D721Med (cell line): ENCODE measurements at regions not wholly inside any gene's neighbourhood (a gene's known extent, or its start where the extent isn't known, plus 50 kb on each side); places are given as distances from the start of the nearest gene placed in this dataset.

Experiments used
- DNase-seq: peaks from one replicate; pipeline ENCODE4 v3.0.0; 2011; ENCODE audit warnings: low spot score; ENCODE audit not compliant: insufficient read length
- FAIRE-seq: peaks from 2 replicates; lab custom pipeline; 2011; peaks lifted over from hg19 to GRCh38; lab: Jason Lieb, UNC
- TF ChIP-seq, protein P1 (sequence below): IDR thresholded peaks from 2 replicates; pipeline ENCODE4 v1.5.1; 2012; ENCODE audit warnings: mild to moderate bottlenecking, control low read depth; ENCODE audit not compliant: insufficient read depth; ENCODE audit errors: missing control alignments

DNA sequence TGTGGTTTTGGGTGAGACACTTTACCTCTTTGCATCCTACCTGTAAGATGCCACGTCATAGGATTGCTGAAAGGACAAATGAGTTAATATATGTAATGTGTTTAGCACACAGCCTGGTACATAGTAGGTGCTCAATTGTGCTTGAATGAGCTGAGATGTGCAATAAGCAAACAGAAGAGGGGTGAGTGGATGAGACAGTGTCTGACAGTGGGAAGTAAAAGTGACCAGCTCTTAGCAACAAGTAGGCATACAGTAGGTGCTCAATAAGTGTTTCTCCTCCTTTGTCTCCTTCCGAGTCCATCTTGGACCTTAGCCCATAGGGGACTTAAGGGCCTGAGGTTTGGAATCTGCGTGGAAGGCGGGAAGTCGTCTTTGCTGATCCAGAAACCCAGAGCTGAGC lies 104.7 kb downstream of the CEBPB start:
- DNase-seq = no peak
- no peak for FAIRE-seq
- TF ChIP-seq, protein P1, sequence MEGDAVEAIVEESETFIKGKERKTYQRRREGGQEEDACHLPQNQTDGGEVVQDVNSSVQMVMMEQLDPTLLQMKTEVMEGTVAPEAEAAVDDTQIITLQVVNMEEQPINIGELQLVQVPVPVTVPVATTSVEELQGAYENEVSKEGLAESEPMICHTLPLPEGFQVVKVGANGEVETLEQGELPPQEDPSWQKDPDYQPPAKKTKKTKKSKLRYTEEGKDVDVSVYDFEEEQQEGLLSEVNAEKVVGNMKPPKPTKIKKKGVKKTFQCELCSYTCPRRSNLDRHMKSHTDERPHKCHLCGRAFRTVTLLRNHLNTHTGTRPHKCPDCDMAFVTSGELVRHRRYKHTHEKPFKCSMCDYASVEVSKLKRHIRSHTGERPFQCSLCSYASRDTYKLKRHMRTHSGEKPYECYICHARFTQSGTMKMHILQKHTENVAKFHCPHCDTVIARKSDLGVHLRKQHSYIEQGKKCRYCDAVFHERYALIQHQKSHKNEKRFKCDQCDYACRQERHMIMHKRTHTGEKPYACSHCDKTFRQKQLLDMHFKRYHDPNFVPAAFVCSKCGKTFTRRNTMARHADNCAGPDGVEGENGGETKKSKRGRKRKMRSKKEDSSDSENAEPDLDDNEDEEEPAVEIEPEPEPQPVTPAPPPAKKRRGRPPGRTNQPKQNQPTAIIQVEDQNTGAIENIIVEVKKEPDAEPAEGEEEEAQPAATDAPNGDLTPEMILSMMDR = no peak

DNA sequence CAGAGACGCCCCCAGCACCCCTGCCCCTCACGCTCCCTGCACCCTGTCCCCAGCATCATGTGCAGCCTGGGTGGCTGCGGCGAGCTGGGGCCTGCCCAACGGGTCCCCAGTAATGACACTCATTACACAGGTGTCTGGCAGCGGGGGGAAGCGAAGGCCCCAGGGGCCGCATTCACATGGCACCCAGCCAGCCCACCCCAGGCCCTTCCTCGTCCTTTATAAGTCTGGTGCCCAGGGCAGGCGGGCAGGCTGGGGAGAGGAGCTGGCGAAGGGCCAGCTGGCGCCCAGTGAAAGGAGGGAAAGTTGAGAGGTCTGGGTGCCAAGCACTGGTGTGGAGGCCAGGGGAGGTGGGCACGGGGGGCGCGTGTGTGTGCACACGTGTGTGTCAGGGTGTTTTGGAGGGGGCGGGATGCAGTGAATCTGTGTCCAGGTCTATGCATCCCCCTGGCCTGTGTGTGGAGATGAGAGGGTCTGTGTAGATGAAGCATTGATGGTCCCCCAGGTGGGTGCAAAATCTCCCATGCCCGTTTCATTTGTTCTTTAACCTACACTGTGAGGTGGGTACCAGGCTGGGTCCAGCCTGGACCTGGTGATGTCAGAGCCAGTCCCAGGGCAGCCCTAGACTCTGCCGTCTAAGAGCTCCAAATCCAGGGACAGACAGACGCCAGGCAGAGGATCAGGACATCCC lies 105.3 kb downstream of the CEBPB start:
- TF ChIP-seq, protein P1 = no peak
- FAIRE-seq (no peak), DNase-seq (no peak)

DNA sequence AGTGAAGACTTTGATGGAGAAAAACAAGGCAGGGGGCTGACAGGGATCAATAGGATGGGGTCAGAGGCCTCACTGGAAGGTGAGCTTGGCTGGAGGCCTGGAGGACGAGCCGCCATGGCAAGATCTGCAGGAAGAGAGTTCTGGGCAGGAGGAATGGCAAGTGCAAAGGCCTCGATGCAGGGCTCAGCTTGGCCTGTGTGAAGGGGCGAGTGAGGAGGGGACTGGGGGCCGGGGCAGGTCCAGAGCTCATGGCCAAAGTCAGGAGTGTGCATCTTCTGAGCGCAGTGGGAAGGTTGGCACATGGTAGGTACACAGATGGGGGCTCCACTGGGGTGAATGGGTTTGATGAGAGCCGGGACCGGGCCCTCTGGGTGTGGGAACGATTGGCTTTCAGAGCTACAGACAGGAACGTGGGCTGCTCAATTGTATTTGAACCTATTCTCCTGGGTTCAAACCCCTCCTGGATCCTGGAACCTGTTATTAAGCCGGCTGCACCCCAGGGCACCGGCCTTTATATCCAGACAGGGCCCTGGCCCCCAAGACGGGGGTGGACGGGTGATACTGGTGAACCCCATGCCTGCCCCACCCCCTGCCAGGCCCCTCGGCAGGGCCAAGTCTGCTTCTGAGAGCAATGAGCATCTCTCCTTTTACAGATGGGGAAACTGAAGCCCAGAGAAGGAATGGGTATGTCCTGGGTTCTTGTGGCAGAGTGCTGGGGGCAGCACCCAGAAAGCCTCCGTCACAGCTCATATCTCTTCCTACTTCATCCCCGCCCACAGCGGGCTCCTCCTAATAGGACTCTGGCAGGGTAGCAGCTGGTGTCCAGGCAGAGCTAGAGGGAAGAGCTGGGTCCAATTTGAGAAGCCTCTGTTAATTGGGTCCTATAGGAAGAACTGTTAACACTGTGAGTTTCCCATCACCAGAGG lies 106.1 kb downstream of the CEBPB start:
- DNase-seq (no peak), FAIRE-seq (no peak)
- TF ChIP-seq, protein P1 = no peak

DNA sequence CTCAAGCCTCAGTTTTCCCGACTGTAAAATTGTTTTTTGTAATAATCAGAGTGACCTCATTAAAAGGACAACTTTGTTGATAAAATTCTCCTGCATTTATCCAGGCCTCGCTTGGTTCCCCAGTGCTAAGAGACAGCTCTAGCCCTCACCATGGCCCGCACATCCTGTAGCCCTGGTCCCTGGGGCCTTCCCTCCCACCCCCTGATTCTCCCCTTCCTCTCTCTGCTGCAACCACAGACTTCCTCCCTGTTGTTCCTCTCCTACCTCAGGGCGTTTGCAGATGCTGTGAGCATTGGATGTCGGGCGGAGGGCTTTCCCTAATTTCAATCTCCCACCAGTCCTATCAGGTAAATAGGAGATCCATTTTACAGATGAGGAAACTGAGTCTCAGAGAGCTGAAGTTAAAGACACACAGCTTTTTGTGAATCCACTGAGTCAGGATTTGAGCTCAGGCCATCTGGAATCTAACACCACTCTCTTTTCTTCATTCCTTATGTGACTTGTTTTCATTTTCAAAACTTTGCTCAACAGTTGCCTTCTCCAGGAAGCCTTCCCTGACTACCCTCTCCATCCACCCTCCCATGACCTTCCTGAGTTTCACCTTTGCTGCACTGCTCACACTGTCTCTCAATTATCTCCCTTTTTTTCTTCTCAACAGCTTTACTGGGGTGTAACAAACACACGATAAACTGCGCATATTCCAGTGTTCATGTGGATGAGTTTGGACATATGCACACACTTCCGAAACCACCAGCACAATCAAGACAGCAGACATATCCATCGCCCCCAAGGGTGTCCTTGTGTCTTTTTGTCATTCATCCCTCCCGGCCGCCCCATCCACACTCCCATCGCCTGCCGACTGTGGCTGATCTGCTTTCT lies 107.1 kb downstream of the CEBPB start:
- TF ChIP-seq, protein P1 = no peak
- DNase-seq (no peak), FAIRE-seq (no peak)

DNA sequence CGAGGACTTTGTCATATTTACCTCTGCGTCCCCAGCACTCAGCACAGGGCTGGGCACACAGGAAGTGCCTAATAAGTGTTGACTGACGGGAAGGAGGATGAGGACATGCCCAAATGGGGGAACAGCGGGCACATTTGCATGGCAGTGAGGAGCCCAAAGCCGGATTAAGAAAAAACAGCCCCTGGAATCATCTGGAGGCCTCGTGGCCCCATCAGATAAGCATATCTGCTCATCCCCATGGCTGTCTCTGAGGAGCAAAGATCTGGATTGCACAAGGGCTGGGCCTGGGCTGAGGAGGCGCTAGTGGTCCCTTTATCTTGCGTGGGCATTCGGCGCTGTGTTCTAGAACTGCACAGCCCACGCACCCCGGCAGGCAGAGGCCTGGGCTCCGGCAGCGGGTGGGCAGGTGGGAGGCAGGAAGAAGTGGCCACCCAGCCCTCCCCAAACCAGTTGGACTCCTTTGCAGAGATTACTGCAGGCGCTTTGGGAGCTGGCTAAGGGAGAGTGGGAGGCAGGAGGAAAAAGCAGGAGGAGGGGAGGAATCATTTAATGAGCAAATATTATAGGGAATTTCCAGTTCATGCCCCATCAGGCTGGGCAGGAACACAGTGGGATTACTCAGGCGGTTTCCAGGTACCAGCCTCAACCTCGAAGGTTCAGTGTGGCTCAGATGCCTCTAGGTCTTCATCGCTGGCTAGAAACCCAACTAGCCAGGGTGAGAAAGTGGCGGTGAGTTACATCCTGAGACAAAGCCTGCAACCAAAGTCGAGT lies 108.1 kb downstream of the CEBPB start:
- DNase-seq = no peak
- no peak for FAIRE-seq
- TF ChIP-seq, protein P1 = no peak

DNA sequence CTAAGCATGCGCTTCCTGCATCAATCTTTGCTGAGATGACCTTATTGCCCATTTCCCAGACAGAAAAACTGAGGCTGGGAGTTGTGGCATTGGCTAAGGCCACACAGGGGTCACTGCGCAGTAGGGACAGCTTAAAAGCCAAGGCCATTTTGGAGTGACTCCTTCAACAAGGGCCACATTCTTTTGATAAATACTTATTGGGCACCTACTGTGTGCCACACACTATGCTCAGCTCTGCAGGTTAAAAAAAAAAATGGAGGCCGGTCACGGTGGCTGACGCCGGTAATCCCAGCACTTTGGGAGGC lies 108.6 kb downstream of the CEBPB start:
- FAIRE-seq (no peak), DNase-seq (no peak)
- TF ChIP-seq, protein P1 = no peak
